Amniotic stem cell (primary cell): ENCODE measurements at regions not wholly inside any gene's neighbourhood (a gene's known extent, or its start where the extent isn't known, plus 50 kb on each side); places are given as distances from the start of the nearest gene placed in this dataset.

ENCODE experiments used
- DNase-seq: peaks from one replicate; lab custom pipeline; 2025; lab: John Stamatoyannopoulos, UW

GRCh38 chr10:83657487-83657886 is 481.8 kb upstream of the GHITM start:
- DNase-seq = no peak

- no peak for DNase-seq
Observed at GRCh38 chr10:83663918-83664317, 475.4 kb upstream of the GHITM start.

- no peak for DNase-seq
Observed at GRCh38 chr10:83666762-83667161, 472.5 kb upstream of the GHITM start.

- DNase-seq = no peak
Observed at GRCh38 chr10:83667594-83667993, 471.7 kb upstream of the GHITM start.

- DNase-seq = no peak
Observed at GRCh38 chr10:83673316-83673715, 466.0 kb upstream of the GHITM start.

DNA sequence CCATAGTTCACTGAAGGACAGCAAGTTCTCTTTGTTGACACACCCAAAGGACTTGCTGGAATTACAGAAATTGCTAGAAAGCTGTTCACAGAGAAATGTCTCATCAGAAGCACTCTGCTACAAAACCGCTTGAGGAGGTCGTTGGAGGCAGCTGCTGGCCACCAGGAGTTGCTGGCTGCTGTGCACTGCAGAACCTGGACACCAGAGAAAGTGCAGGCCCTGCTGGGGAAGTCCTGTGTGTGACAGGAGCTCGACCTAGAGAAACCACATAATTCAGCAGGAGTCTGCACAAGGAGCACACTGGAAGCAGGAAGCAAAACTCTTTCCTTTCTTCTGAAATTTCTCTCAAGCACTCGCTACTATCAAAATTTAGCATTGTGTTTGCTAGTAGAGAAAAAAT is 461.5 kb upstream of the GHITM start:
- DNase-seq = no peak

GRCh38 chr10:83678850-83679249 is 460.5 kb upstream of the GHITM start:
- no peak for DNase-seq

DNA sequence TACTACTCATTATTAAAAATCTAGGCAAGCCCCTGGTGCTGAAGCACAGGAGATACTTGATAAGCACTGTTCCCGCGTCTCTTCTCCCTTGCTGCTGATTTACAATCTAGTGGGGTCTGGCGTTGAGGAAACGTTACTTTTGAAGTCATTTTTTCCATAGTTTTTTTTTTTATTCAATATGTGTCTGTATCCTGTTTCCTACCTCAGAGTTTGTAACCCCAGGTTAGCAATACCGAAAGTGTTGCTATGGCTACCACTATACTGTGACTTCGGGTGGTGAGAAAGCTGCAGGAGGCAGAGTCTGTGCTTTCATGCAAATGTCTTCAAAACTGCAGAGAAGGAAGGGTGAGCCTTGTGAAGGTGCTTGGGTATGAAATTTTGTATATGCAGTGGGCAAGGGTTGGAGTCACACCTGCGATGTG is 458.8 kb upstream of the GHITM start:
- DNase-seq = no peak

- DNase-seq = no peak
Observed at GRCh38 chr10:83682414-83682813, 456.9 kb upstream of the GHITM start.

GRCh38 chr10:83685458-83685857 is 453.9 kb upstream of the GHITM start:
- DNase-seq = no peak

GRCh38 chr10:83691791-83692596 is 447.3 kb upstream of the GHITM start:
- DNase-seq = no peak

GRCh38 chr10:83698899-83699298 is 440.4 kb upstream of the GHITM start:
- DNase-seq = no peak

- DNase-seq = no peak
Observed at GRCh38 chr10:83701799-83702198, 437.5 kb upstream of the GHITM start.

GRCh38 chr10:83702731-83703130 is 436.6 kb upstream of the GHITM start:
- DNase-seq = no peak

DNA sequence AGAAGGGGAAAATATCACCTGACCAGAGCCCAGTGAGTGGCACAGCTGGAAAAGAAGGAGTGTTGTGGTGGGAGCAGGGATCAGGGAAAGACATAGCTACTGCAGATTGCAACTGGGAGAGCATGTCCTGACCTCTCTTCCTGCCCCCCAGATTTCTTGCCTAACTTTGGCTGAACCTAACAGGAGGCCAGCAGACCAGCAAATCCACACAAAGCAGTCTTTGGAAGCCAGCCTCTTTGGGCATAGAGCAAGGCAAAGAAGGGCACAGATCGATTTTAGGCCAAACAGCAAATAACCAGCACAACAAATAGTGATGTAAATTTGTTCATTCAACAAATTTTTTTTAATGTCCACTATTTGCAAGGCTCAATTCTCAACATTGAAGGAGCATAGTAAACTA is 433.2 kb upstream of the GHITM start:
- no peak for DNase-seq

- no peak for DNase-seq
Observed at GRCh38 chr10:83706952-83707582, 432.2 kb upstream of the GHITM start.

- DNase-seq = no peak
Observed at GRCh38 chr10:83713423-83713822, 425.9 kb upstream of the GHITM start.

- no peak for DNase-seq
Observed at GRCh38 chr10:83723080-83723479, 416.2 kb upstream of the GHITM start.

DNA sequence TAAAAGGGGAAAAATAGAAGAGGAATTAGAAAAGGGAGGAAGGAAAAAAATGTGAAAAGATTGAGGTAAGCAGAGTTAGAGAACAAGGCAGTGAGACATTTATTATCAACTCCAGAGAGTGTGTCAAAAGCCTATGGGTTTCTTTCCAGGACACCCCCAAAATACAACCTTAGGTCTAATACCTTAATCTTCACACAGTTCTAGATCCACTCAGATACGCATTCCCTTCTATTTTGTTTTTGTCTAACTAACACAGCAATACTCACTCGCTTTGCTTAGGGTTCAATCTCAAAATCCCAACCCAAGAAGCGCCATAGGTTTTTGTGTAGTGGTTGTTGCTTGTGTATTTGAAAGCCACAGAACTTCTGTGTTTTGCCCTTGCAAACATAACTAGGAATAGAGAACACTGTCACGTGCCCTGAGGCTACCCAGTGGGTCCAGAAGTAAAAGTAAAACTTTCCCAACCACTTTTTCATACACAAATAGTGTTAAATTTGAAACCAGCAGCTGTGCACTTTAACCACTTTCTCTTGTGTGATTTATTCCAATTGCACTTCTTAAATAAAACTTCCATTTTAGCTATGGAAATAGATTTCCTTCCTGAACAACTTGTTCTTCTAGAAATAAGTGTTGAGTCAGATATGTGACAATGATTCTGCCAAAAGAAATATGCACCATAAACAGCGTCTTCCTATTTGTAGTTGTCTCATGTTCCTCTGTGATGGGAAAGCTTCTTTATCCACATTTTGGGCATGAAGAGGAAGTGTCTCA is 414.7 kb upstream of the GHITM start:
- no peak for DNase-seq

GRCh38 chr10:83725567-83725966 is 413.7 kb upstream of the GHITM start:
- no peak for DNase-seq

DNA sequence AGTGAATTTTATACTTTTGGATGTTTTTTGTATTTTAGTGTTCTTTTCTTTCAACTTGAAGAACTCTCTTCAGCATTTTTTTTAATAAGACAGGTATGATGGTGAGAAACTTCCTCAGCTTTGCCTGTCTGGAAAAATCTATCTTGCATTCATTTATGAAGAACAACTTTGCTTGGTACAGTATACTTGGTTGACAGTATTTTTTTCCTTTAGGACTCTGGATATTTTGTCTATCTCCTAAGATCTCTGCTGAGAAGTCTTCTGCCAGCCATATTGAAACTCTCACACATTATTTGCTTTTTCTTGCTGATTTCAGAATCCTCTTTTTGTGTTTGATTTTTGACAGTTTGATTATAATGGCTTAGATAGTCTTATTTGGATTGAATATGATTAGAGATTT is 405.0 kb upstream of the GHITM start:
- DNase-seq = no peak

GRCh38 chr10:83736008-83736407 is 403.3 kb upstream of the GHITM start:
- no peak for DNase-seq

GRCh38 chr10:83750604-83751003 is 388.7 kb upstream of the GHITM start:
- DNase-seq = no peak
